ENCODE measurements at regions not wholly inside any gene's neighbourhood (a gene's known extent, or its start where the extent isn't known, plus 50 kb on each side); places are given as distances from the start of the nearest gene placed in this dataset.

GRCh38 chr13:110773480-110773879 is 60.0 kb downstream of the ING1 start:
- no peak for DNase-seq (ENCODE audit: low read depth)

GRCh38 chr13:110774051-110774450 is 60.6 kb downstream of the ING1 start:
- no peak for DNase-seq (ENCODE audit: low read depth)

GRCh38 chr13:110774490-110774889 is 61.0 kb downstream of the ING1 start:
- DNase-seq (ENCODE audit: low read depth), result no peak

GRCh38 chr13:110775576-110775975 is 62.1 kb downstream of the ING1 start:
- no peak for DNase-seq (ENCODE audit: low read depth)

- no peak for DNase-seq (ENCODE audit: low read depth)
Observed at GRCh38 chr13:110777251-110777820, 63.8 kb downstream of the ING1 start.

GRCh38 chr13:110779022-110779421 is 65.5 kb downstream of the ING1 start:
- no peak for DNase-seq (ENCODE audit: low read depth)

- no peak for DNase-seq (ENCODE audit: low read depth)
Observed at GRCh38 chr13:110780422-110780821, 66.9 kb downstream of the ING1 start.

- DNase-seq (ENCODE audit: low read depth), result no peak
Observed at GRCh38 chr13:110782185-110782584, 68.7 kb downstream of the ING1 start.

GRCh38 chr13:110784704-110785103 is 71.2 kb downstream of the ING1 start:
- no peak for DNase-seq (ENCODE audit: low read depth)

- DNase-seq (ENCODE audit: low read depth), result no peak
Observed at GRCh38 chr13:110788778-110789177, 75.3 kb downstream of the ING1 start.

- DNase-seq (ENCODE audit: low read depth), result no peak
Observed at GRCh38 chr13:110789871-110790270, 76.4 kb downstream of the ING1 start.

- no peak for DNase-seq (ENCODE audit: low read depth)
Observed at GRCh38 chr13:110790371-110790770, 76.9 kb downstream of the ING1 start.

- DNase-seq (ENCODE audit: low read depth), result no peak
Observed at GRCh38 chr13:110794209-110794608, 80.7 kb downstream of the ING1 start.

GRCh38 chr13:110797230-110797877 is 83.9 kb downstream of the ING1 start:
- no peak for DNase-seq (ENCODE audit: low read depth)

GRCh38 chr13:110798081-110798994 is 84.8 kb downstream of the ING1 start:
- no peak for DNase-seq (ENCODE audit: low read depth)

- DNase-seq (ENCODE audit: low read depth), result no peak
Observed at GRCh38 chr13:110799246-110800236, 86.0 kb downstream of the ING1 start.

GRCh38 chr13:110801044-110801443 is 87.5 kb downstream of the ING1 start:
- no peak for DNase-seq (ENCODE audit: low read depth)

- DNase-seq (ENCODE audit: low read depth), result no peak
Observed at GRCh38 chr13:110802260-110802659, 88.8 kb downstream of the ING1 start.

- DNase-seq (ENCODE audit: low read depth), result no peak
Observed at GRCh38 chr13:110806636-110807035, 93.1 kb downstream of the ING1 start.

GRCh38 chr13:110807546-110807945 is 94.0 kb downstream of the ING1 start:
- no peak for DNase-seq (ENCODE audit: low read depth)

GRCh38 chr13:110808138-110808537 is 94.6 kb downstream of the ING1 start:
- no peak for DNase-seq (ENCODE audit: low read depth)

Data from stimulated activated CD8-positive, alpha-beta memory T cell treated with anti-CD3 and anti-CD28 coated beads, Interleukin-7, amount 100 ng/mL, for 24 hours (primary cell).